HG02610 (cell line): ENCODE measurements at regions not wholly inside any gene's neighbourhood (a gene's known extent, or its start where the extent isn't known, plus 50 kb on each side); places are given as distances from the start of the nearest gene placed in this dataset.
A peak's percentile ranks its signal among the peaks of the same experiment; 100 is the strongest.
"Not testable (repeated sequence)": the region's sequence is repeated elsewhere in the genome, so short reads cannot be mapped to it uniquely, and the experiment has no call there.

ENCODE experiments used
- ATAC-seq: cut with Tn5 transposase; IDR thresholded peaks from one replicate; pipeline ENCODE4 v1.9.1; 2021; ENCODE audit warnings: mild to moderate bottlenecking, moderate library complexity; ENCODE audit not compliant: unreplicated experiment

DNA sequence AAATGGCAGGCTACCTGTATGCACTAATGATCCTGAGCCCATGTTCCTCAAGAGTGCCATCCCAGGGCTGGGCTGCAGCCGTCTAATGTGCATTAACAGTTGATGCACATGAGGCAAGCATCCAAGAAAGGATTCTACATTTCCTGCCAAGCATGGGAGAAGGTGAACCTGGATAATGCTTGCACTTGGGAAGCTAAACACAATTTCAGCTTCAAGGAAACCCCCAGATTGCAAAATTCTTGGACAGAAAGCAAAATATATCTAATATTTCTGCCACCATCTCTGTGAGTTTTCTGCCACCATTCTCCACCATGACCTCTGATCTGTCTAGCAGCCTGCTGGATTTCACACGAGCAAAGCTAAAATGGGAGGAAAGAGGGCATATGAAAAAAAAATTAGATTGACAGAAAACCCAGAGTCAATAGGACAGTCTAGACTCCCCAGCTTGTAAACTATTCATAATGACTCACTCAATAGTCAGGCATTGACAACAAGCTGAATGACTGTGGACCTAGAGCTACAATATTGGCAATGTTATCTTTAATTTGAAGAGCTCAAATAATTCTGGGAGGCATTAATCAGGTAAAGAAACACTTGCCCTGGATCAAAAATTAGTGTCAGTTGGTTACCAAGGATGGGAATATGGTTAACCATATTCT, 91.9 kb upstream of the BCL2L14 start:
- ATAC-seq = no peak

DNA sequence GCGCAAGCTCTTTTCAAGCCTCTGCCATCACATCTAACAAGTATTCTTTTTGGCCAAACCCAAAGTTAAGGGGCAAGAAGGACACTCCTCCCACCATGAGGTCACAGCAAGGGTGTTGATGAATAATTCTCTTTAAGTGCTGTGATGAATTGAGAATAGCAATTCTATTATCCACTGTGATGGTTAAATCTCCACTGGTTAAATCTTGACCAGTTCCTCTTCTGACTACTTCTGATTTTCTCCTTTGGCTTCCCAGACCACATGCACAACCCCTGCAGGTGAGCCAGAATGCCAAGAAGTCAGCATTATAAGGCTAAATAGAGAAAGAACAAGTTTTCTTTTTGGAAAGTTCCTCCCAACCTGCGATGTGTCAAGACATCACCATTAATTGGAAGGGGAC, 90.6 kb upstream of the BCL2L14 start:
- ATAC-seq = no peak

DNA sequence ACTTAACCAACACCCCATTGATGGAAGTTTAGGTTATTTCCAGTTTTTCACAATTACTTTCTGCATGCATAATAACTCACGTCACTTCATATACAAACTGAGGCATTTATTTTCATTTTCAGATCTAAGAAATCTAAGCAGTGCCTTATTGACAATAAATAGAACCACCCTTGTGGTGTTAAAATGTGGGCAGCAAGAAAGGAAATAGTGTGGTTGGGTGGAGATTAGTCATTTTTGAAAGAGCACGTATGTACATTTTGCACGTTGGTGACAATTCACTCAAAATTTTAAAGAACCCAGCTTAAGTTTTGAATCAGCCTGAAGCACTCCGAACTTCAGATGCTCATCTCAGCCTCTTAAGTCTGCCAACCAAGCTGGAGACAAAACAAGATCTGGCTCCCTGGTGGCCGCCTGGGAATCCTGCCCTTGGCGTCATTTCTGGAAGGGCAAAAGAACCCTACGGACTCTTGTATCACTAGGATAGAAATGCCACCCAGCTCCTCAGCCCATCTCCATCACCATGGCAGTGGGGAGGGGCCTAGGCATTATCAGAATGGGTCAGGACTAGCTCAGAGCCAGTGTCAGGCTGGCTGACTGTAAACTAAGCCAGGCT, 89.5 kb upstream of the BCL2L14 start:
- ATAC-seq = peak; percentile 90

DNA sequence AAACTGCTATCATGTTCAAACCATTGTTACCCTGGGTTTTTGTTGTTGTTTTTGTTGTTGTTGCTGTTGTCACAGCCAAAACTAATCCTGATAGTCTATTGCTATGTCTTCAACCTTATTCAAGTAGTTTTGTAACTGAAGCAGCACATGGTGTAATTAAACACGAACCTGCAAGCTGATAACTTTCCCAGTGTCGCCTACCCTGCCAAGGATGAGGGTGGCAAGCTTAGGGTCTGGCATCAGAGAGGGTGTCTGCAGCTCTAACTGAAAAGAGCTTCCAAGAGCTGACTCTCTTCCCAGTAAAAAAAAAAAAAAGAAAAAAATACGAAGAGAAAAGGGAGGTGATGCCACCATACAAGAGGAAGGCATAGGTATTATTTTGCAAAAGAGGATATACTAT, 86.3 kb upstream of the BCL2L14 start:
- no peak for ATAC-seq

DNA sequence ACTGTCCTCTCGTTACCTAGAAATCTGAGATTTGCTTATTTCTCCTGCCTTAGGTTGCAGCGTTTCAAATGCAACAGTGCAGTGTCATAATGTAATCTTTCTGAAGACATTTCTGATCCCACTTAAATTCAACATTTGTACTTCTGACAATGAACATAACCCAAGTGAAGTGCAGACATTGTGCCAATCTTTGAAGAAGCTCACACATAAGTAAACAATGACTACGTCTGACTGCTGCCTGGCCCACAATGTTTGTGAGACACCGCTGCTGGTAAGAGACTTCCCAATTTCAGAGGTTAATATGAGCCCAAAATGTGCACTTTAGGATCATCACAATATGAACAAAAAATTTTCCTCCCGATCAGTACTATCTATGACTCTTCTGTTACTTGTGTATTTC, 84.6 kb upstream of the BCL2L14 start:
- ATAC-seq = no peak

DNA sequence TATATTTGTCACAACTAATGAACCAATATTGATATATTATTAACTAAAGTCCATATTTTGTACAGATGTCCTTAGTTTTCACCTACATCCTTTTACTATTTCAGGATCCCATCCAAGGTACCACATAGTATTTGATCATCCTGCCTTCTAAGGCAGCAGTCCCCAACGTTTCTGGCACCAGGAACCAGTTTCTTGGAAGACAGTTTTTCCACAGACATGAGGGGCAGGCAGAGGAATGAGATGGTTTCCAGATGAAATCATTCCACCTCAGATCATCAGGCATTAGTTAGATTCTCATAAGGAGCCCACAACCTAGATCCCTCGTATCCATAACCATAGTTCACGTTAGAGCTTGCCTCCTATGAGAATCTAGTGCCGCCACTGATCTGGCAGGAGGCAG, 82.8 kb upstream of the BCL2L14 start:
- ATAC-seq = no peak

DNA sequence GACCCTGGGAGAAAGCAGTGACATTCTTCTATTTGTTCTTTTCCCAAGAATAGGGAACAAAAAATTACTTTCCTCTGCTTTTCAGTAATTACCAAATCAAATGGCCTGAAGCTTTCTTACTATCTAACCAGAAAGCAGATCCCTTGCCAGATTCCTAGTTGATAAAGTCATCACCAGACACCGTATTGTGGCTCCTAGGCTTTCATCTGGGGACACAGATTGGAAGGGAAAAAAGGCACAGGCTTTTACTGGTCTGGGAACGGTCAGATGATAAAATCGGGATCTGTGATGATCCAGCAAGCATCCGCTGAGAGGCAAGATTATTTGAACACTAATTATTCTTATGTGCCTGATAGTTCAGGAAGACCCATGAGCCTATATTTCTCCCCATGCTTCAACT, 79.1 kb upstream of the BCL2L14 start:
- ATAC-seq = no peak

DNA sequence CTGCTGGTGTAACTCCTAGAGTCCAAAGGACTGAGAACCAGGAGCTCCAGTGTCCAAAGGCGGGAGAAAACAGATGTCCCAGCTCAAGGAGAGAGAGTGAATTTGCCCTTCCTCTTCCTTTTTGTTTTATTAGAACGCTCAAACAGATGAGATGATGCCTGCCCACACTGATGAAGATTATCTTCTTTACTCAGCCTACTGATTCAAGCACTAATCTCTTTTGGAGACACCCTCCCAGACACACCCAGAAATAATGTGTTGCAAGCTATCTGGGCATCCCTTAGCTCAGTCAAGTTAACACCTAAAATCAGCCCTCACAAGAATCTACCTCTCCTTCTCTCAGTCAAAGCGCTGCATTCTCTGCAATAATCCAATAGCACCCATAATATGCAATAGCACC, 78.2 kb upstream of the BCL2L14 start:
- ATAC-seq = no peak

DNA sequence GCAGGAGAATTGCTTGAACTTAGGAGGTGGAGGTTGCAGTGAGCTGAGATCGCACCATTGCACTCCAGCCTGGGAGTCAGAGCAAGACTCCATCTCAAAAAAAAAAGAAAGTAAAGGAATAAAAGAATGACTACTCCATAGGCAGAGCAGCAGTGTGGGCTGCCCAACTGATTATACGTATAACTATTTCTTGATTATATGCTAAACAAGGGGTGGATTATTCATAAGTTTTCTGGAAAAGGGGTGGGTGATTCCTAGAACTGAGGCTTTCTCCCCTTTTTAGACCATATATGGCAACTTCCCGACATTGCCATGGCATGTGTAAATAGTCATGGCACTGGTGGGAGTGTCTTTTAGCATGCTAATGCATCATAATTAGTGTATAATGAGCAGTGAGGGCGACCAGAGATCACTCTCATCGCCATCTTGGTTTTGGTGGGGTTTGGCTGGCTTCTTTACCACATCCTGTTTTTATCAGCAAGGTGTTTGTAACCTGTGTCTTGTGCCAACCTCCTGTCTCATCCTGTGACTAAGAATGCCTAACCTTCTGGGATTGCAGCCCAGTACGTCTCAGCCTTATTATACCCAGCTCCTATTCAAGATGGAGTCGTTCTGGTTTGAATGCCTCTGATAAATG, 72.3 kb upstream of the BCL2L14 start:
- not testable (repeated sequence) for ATAC-seq

DNA sequence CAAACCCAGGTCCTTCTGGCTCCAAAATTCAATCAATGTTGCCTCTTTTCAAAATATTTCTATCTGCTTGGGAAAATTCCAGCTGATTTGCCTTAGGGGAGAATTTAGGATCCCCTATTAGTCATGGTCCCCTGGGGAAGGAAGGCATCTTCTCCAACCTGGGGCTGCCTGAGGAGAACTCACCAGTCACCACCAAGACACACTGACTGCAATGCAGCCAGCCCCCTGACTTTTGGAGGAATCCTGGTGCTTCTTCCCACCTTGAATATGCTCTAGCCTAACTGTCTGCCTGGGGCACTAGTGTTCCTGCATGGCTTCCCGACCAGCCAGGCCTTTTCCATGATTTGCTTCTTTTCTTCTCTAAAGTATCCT, 71.8 kb upstream of the BCL2L14 start:
- no peak for ATAC-seq

DNA sequence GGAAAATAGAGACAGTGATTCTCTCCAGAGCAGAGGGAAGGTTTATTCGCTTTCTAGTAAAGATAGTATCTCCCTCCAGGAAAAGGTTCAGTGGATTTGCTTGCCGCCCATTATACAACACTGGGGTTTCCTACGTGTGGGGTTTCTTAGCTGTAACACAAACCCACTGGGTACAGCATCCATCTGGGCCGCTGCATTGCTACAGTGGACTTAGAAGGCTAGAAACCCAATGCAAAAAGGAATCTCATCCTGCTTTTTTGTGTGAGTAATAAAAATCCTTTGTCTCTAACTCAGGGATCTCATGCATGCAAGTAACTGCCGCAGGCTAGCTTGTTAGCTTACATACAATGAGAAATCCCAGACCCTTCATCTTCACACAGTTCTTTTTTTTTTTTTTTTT, 67.1 kb upstream of the BCL2L14 start:
- no peak for ATAC-seq

DNA sequence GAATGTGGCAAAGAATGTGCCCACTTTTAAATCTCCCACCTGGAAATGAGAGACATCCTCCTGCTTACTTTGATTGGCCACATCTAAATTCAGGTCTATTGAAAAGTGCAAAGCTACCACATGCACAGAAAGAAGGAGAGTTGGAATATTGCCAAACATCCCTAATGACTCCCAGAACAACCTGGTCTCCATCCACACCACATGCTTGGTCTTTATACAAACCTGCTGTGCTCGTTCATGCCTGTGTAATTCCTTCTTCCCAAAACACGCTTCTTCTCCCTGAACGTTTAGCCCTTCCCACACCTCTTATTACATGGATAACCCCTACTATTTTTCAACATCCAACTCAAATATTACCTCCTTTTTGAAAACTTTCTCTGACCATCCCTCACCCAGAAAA, 66.2 kb upstream of the BCL2L14 start:
- no peak for ATAC-seq

DNA sequence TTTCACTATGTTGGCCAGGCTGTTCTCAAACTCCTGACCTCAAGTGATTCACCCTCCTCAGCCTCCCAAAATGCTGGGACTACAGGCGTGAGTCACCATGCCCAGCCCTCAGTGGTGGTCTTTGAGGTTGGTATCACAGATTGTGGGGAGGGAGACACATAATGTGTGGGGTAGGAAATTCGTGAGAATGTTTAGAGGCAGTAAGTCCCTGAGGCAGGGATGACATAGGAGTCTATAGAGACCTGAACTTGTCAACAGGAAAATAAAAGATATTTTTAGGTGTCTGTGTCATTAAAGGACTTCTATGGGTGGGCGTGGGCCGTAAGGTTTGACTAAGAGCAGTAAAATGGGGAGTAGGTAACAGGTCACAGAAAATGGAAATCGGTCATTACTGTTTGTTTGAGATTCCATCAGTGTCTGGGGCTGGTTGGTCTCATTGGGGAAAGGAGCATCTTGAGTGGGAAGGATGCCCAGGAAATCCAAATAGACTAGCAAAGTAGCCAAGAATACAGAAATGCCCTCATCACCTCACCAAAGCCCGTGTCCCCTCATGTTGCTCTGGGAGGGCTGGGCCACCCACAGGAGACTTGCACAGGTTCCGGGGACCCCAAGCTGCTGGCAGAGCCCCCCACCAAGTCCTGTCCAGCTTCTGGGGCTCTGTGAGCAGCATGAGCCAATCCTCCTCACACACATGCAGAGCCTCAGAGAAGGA, 63.6 kb upstream of the BCL2L14 start:
- ATAC-seq = peak; percentile 36

DNA sequence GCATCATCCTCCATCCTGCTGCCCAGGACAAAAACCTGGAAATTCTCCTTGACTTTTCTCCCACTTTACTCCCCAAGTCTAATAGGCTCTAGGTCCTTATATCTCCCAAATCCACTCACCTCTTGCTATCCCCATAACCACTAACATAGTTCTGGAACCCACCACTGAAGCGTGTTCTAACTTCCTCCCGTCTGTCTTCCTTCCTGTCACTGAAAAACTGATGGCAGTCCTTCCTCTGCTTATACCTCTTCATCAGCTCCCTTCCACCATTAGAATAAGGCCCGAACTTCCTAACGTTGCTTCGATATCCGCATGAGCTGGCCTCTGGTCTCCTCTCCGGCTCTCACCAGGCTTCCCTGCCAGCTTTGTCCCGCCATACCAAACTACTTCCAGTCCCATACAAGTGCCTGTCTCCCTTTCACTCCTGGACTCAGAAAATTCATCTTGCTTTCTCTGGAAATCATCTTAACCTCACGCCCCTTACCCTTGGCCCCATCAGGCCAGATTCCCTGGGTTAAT, 63.0 kb upstream of the BCL2L14 start:
- ATAC-seq = no peak

DNA sequence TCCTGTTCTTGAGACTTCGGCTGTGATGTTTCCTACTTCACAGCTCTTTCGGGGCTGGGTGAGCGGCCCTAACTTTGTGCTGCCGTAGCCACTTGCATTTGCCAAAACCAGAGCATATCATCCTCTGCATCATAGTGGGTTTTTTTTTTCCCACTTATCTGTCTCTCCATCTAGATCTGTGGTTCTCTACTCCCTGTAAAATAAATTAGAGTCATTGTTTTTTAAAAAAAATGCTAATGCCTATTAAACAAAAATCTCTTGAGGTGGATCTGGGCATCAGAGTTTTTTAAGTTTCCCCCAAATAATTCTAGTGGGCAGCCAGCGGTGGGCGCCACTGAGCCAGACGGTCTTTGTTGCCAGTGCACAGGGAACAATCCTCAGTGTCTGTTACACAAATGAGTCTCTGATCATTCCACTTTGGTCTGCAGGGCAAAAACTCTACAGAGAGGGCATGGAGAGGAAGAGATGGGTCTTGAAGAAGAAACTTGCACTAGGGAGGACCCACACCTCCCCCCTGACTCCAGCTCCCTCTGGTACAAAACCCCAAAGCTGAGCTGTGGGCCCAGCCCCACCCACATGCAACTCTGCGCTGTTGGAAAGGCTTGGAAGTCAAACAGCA, 62.4 kb upstream of the BCL2L14 start:
- ATAC-seq = no peak

DNA sequence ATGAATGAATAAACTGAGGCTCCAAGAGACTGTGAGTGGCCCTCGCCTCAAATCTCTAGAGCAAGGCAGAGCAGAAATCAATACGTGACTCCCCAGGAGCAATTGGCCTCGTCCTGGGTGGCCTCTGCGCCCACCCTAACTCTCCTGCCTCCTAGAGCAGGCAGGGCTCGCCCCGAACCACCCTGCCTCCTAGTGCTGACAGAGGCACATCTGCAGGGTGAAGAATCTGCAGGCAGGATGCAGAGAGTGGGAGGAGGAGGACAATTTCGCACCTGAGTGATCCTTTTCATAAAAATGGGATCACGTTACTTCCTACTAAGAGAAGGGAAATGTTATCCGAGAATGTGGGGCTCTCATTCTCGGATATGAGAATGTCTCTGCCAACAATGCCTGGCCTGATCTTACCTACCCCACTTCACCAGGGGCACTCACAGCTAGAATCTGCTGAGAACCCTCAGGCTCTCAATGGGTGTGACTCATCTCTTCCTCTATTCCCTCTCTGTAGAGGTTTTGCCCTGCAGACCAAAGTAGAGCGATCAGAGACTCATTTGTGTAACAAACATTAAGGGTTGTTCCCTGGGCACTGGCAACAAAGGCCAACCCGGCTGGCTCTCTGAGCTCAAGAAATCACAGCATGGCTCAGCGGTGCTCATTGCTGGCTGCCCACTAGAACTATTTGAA, 61.7 kb upstream of the BCL2L14 start:
- ATAC-seq = peak; percentile 50

DNA sequence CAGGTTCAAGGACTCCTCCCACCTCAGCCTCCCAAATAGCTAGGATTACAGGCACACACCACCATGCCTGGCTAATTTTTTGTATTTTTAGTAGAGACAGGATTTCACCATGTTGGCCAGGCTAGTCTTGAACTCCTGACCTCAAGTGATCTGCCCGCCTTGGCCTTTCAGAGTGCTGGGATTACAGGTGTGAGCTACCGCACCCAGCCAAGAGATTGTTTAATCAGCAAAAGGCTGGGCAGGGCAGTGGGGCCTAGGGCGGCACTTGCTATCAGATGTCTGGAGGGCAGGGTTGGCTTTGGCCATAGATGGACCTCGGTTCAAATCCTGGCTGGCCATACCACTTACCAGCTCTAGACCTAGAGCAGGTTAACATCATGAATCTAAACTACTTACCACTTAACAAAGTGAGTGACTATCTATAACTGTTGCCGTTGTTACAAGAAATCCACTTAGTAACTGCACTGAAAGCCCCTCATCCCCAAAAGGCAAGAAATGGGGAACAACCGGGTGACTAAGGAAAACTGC, 60.9 kb upstream of the BCL2L14 start:
- ATAC-seq = not testable (repeated sequence)

DNA sequence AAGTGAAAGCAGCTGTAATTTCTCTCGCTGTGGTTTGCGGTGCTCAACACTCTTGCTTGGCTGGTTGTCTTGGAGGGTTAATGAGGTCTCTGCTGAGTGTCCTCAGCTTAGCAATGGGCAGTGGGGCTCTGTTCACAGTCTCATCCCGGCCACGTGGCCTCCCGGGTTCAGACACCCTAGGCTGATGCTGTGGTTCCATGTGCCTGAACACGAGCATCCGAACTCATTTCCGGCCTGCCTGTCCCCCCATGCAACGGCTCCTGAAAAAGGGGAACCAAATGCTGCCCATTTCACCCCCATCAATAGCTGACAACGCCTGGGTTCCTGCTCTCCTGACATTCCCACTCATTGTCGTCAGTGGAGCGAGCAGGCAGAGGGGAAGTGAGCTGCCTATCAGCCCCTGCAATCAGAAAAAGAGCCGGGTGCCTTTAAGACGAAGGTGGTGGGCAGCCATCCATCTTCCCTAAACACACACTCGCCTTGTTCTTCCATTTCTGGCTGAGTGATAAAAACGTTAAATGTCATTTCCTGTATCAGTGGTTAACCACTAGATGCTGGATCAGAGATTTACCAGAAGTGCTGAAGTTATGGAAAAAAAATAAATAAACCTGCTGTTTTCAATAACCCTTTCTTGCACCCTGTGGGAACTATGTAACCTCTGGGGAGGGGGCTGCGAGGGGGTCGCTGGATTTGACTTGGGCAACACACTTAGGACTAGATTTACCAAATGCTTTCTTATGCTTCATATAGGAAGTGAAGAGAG, 60.3 kb upstream of the BCL2L14 start:
- ATAC-seq = peak; percentile 43

DNA sequence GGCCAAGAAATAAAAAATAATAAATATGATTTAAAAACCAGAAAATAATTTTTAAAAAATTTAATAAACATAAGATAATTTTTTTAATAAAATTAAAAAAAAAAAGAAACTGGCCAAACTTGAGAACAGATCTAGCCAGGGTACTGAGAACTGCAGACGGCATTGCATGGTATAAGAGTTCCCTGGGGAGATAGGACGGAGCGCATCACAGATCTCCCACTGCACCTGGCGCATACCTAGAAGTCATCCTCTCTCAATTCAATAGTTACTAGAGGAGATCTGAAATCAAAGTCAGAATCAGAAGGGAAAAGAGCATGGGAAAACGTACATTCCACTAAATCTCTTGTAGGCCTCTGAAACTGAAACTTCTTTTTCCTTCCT, 58.9 kb upstream of the BCL2L14 start:
- ATAC-seq = no peak
